Fibroblast of skin of back (primary cell): ENCODE measurements at regions not wholly inside any gene's neighbourhood (a gene's known extent, or its start where the extent isn't known, plus 50 kb on each side); places are given as distances from the start of the nearest gene placed in this dataset.
A peak's percentile ranks its signal among the peaks of the same experiment; 100 is the strongest.

Source experiments
- DNase-seq: peaks from one replicate; pipeline ENCODE4 v3.0.0-alpha.2; 2013

DNA sequence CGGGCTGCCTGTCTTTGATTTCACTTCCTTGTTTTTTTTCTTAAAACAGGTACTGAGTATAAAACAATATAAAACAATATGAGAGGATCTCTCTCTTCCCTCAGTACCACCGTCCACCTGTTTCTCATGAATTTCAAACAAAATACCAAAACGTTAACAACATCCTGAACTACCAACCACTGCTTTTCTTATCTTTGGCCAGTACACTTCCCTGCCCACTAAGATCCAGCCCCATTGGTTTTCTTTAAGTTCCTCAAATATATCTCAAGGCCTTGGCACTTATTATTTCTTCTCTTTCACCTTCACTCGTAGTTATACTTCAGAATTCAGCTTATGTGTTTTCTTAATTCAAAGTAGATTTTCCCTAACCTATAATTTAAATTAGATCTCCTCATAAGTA, 370.2 kb upstream of the GRIA3 start:
- no peak for DNase-seq

GRCh38 chrX:122816288-122816687, 367.8 kb upstream of the GRIA3 start:
- no peak for DNase-seq

- no peak for DNase-seq
These were observed 366.6 kb upstream of the GRIA3 start for GRCh38 chrX:122817321-122817955.

- no peak for DNase-seq
These were observed 366.0 kb upstream of the GRIA3 start for GRCh38 chrX:122818068-122818467.

DNA sequence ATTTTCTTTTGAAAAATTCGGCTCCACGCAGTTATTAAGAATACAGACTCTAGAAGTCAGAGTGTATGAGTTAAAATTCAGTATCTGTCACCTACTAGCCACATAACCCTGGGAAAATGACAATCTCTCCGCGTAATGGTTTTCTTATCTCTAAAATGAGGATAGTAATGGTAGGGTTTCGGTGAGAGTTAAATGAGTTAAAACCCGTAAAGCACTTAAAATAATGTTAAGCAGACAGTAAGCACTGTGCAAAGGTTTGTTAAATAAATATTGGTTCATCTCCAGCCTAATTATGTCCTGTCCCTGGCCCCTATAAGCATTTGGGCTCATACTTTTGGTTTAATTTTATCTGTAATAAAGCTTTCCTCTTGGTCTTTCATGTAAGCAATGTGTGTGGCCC, 350.8 kb upstream of the GRIA3 start:
- DNase-seq = no peak

DNA sequence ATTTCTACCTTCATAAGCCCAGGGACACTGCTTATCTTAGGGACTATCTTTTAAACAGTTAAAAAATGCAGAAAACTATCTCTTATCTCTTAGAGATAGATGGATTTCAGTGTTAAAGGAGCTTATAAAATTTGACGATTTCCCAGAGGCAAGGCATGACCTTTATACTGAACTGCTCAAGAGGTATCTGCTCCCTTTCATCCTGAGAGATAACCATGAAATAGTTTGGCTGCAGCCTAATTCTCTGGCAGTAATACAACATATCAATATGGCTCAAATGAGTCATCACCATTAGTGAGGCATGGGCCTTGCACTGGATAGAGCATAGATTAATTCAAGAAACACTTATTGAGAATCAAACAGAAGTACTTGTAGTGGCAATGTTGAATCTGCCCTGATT, 348.2 kb upstream of the GRIA3 start:
- no peak for DNase-seq

DNA sequence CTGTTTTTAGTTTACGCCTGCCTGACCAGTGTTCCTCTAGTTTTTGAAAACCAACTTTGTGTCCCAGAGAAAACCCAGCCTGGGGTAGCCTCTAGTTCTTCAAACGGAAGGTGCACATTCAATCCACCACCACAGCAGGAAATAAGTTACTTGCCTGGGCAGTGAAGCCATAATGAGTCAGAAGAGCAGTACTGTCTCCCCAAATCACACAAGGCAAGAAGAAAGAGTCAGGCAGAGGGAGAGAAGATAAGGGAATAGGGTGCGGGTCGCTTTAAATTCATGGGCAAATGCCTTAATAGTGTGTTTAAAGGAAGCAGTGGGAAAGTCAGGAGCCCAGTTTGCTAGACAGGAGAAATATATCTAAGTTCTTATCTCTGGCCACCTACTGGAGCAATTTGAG, 333.8 kb upstream of the GRIA3 start:
- DNase-seq = no peak

GRCh38 chrX:122856205-122856604, 327.9 kb upstream of the GRIA3 start:
- DNase-seq = no peak

DNA sequence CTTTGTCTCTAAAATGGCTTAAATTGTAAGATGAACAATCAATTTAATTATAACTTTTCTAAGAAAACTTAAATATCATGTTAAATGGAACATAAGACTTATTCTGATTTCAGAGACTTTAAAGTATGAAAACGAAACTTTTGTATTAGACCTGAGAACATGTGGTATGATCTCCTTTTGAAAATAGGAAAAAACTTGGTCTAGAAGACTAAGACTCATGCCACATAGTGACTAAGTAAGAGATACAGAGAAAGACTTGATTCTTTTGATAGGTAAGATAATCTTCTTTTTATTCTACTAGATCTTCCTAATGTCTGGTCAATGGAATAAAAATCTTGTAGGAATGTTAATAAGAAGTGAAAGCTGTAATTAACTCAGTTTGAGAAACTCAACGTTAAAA, 326.3 kb upstream of the GRIA3 start:
- DNase-seq = no peak

DNA sequence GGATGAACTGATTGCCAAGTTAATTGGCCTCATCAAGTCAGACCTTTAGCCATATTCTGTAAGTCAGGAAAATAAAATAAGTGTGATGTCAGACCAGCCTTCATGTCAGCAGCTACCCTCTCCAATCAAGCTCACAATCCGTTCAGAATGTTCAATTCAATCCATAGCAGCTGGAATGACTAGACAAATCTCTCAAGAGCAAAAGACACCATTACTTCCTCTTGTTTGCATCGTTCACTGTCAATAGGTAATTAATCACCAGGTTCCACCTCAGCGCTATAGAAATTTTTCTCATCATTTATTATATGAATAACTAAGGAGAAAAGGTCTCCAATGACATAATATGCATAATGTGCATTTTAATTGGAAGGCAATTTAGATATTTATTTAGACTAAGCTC, 321.0 kb upstream of the GRIA3 start:
- DNase-seq = no peak

DNA sequence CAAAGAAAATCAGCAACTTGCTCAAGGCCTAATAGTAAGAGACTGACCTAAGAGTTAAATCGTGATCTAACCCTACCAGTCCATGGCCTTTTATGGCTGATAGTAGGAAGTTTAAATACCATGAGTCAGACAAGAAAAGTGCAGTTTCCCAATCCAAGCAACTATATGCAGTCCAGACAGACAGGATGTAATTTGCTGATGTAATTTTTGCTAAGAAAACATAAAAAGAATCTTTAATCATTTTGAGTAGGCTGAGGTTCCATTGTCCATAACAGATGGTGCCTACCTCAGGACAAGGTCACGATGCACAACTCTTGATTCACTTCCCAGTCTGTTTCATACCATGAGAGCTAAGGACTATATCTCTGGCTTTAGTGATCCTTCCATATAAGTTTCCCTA, 317.5 kb upstream of the GRIA3 start:
- peak; percentile 92 for DNase-seq

- no peak for DNase-seq
These were observed 315.4 kb upstream of the GRIA3 start for GRCh38 chrX:122868631-122869030.

GRCh38 chrX:122869171-122869570, 314.9 kb upstream of the GRIA3 start:
- DNase-seq = peak; percentile 37

DNA sequence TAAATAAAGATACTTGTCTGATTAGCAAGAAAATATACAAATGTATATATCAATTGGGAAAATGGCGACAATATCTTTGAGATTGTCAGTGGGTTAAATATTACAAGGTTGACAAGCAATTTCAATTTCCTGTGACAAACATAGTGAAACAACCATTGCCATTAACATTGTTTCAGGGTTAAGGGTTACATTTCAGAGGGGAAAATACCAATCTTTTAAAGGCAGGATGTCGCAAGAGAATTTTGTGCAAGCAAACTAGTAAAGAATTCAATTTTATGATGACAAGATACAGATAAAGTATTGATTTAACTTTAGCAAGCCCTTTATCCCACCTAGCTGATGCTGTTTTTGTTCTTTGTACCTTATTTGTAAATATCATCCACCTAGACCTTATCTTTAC, 305.8 kb upstream of the GRIA3 start:
- no peak for DNase-seq

GRCh38 chrX:122880952-122881351, 303.1 kb upstream of the GRIA3 start:
- no peak for DNase-seq

DNA sequence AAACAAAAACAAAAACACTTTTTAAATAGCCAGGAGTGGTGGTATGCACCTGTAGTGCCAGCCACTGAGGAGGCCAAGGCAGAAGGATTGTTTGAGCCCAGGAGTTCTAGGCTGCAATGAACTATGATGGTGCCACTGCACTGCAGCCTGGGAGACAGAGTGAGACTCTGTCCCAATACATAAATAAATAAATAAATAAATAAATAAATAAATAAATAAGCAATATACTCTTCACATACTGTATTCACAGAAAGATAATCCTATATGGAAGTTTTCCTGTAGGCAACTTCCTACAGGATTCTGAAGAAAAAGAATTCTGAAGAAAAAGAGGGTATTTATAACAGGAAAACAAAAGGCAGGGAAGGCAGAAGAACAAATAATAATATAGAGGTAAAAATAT, 293.3 kb upstream of the GRIA3 start:
- DNase-seq = no peak

GRCh38 chrX:122906726-122907125, 277.4 kb upstream of the GRIA3 start:
- DNase-seq = no peak

DNA sequence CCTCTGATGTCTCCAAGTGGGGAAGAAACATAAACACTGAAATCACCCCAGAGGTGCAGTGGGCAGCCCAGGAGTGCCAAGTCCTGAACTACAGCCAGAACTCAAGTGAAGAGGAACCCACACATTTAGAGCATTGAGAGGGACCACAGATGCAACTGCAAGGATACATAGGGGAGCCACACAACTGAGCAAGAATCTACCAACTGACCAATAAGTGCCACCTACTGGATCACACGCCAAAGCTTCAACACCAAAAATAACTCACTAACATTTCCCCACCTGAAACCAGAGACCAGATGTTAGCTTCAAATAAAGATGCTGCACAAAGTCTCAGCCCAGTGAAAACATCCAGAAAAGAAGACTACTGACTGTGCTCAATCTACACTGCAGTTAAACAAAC, 276.7 kb upstream of the GRIA3 start:
- no peak for DNase-seq

GRCh38 chrX:122910697-122911096, 273.4 kb upstream of the GRIA3 start:
- no peak for DNase-seq

DNA sequence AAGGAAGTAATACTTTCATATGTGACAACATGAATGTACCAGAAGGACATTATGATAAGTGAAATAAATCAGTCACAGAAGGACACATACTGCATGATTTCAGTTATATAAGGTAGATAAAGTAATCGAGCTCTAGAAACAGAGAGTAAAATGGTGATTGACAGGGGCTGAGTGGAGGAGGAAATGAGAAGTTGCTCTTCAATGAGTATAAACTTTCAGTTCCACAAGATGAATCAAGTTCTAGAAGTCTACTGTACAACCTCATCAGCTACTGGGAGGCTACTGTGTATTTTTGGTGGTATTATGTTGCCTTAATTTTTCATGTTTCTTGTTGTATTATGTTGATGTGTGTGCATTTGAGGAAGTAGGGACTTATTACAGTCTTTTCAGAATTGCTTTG, 270.9 kb upstream of the GRIA3 start:
- no peak for DNase-seq

DNA sequence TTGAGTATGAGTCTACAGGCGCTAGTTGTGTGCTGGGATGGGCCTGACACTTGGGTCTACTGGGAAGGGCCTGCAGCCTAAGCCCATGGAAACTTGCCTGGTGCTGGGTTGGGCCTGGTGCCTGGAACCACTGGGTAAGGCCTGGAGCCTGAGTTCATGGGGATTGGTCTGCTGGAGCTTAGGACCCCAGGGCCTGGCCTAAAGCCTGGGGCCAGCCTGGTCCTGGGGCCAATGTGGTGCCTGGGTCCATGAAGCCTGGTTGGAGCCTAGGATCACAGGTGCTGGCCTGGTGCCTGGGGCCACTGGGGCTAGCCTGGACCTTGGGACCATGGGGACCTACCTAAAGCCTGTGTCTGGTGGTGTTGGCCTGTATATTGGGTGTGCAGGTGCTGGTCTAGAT, 270.3 kb upstream of the GRIA3 start:
- DNase-seq = no peak

DNA sequence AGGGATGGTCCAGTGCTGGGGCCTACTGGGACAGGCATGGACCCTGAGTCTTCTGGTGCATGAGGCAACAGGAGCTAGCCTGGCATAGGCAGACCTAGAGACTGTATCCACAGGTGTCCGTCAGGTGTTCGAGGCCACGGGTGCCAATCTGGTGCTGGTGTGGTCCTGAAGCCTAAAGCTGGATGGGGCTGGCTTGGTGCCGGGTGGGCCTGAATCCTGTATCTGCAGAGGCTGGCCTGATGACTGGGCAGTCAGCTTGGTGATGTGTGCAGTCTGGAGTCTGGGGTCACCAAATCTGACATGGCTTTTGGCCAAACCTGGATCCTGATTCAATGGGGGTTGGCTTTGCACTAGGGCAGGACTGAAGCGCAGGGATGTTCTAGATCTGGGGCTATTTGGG, 269.8 kb upstream of the GRIA3 start:
- DNase-seq = no peak

DNA sequence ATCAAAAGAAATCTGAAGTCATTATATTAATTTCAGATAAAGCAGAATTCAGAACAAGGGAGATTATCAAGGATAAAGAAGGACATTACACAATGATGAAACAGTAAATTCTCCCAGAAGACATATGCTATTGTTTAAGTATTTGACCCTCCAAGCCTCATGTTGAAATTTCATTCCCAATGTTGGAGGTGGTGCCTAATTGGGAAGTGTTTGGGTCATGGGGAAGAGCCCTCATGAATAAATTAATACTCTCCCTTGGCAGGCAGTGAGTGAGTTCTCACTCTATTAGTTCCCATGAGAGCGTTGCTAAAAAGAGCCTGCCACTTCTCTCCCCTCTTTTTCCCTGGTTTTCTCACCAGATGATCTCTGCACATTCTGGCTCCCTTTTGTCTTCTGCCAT, 249.9 kb upstream of the GRIA3 start:
- no peak for DNase-seq

GRCh38 chrX:122940199-122940598, 243.9 kb upstream of the GRIA3 start:
- no peak for DNase-seq

DNA sequence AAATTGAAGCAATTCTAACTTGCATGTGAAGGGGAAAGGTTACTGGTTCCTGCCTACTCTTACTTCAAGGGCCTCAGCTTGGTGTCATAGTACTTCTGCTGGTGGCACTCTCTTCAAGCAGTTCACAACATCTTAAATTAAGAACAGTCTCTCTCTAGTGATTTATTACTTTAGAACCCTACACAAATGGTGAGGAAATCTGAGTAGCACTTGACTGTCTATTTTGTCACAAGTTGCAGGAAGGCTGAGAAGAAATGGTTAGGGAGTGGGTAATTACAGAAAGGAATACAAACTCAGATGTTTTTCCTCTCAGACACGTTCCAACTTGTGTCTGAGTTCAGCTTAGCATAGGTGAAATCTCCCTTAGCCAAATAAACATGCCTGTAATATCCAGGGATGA, 242.3 kb upstream of the GRIA3 start:
- no peak for DNase-seq

GRCh38 chrX:122943918-122944317, 240.2 kb upstream of the GRIA3 start:
- peak; percentile 13 for DNase-seq
